GM21529 (cell line): ENCODE measurements at regions not wholly inside any gene's neighbourhood (a gene's known extent, or its start where the extent isn't known, plus 50 kb on each side); places are given as distances from the start of the nearest gene placed in this dataset.
"Not testable (repeated sequence)": the region's sequence is repeated elsewhere in the genome, so short reads cannot be mapped to it uniquely, and the experiment has no call there.

Experiments used
- ATAC-seq: cut with Tn5 transposase; IDR thresholded peaks from one replicate; pipeline ENCODE4 v1.9.1; 2021; ENCODE audit not compliant: unreplicated experiment

DNA sequence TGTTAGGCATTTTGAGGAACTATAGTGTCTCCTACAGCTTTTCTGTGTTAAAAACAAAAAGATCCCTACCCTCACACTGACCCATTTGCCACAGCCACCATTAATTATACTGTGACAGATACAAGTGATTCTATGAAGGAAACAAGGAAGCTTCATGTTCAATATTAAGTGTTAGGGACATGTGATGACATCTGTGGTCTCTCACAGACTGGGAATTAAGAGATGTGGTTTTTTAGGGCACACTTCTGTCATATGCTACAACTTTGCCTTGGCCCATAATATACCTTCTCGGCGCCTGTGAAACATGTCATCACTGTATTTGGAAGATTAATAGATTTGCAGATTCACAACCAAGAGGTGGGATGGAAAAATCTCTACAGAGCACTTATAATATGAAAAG lies 102.9 kb upstream of the TCF21 start:
- ATAC-seq: no peak

DNA sequence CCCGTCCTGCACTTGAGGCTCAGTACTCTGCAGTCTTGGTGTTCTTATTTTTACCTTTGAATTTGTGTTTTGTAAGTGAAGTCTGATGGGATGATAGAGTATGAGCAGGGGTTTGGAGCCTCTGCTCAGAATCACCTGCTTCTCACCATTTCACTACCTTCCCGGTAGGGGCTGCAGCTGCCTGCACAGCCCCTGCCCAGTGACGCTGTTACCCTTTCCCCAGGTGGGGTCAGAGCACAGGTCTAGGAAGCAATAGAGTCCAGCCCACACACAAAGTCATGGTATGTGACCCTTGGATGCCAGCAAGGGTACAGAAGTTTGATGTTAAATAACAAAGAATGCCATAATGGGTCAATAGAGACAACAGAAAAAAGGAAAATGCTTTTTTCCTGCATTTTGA lies 101.8 kb upstream of the TCF21 start:
- ATAC-seq: no peak

DNA sequence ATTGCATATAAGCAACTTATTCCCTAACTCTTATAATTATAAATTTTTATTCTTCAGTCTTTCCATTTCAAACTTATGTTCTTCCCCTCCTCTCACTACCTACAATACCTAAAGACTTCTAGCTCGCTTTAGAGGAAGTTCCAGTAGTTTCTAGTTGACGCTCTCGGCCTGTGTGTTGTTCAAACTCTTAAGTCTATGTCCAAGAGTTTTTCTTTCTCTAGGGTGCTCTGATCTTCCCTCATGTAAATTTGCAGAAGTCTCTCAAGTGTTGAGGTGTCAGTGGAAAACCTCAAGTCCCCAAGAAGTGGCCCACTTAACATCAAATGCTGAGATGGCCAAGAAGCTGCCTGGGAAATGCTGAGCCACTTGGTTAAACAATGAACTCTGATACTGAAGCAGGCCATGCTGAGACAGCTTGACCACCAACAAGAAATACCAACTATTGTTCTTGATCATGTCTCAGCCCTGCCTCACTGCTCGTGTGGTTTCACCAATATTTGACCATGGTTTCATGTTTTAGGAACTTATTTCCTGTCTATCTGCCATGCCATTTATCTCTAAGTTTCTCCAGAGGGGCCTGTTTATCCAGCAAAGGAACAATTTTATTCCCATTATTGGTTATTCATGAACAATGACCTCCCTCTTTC lies 100.9 kb upstream of the TCF21 start:
- no peak for ATAC-seq

DNA sequence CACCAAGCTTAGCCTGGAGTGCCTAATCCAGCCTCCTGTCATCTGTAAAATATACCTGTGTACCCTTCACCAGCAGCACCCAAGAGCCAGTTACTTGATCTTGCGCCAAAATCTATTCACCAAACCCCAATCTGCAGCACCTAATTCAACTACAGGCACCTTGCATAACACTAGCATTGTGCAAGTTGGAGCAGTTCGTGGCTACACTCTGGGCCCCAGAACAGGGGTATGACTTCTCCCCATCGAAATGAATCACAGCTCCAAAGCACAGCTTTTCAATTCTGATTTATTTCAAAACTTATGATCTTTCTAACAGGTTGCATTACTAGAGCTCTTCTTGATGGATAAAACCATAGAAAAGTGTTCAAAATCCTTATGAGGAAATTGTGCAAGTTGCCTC lies 100.4 kb upstream of the TCF21 start:
- ATAC-seq: no peak

DNA sequence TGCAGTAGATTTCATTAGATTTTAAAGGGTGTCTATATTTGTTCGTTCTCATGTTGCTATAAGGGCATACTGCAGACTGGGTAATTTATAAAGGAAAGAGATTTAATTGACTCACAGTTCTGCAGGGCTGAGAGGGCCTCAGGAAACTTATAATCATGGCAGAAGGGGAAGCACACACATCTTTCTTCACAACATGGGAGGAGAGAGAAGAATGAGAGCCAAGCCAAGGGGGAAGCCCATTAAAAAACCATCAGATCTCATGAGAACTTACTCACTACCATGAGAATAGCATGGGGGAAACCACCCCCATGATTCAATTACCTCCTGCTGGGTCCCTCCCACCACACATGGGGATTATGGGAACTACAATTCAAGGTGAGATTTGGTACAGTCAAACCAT lies 99.5 kb upstream of the TCF21 start:
- ATAC-seq: not testable (repeated sequence)

DNA sequence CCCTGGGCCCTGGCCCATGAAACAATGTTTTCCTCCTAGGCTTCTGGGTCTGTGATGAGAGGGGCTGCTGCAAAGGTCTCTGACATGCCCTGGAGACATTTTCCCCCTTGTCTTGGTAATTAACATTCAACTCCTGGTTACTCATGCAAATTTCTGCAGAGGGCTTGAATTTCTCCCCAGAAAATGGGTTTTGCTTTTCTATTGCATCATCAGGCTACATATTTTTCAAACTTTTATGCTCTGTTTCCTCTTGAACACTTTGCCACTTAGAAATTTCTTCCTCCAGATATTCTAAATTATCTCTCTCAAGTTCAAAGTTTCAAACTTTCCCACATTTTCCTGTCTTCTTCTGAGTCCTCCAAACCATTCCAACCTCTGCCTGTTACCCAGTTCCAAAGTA lies 98.2 kb upstream of the TCF21 start:
- not testable (repeated sequence) for ATAC-seq

DNA sequence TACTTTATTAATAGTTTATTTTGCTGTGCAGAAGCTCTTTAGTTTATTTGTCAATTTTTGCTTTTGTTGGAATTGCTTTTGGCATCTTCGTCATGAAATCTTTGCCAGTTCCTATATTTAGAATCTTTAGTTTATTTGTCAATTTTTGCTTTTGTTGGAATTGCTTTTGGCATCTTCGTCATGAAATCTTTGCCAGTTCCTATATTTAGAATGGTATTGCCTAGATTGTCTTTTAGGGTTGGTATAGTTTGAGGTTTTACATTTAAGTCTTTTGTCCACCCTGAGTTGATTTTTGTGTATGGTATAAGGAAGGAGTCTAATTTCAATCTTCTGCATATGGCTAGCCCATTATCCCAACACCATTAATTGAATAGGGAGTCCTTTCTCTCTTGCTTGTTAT lies 93.9 kb upstream of the TCF21 start:
- ATAC-seq: not testable (repeated sequence)

DNA sequence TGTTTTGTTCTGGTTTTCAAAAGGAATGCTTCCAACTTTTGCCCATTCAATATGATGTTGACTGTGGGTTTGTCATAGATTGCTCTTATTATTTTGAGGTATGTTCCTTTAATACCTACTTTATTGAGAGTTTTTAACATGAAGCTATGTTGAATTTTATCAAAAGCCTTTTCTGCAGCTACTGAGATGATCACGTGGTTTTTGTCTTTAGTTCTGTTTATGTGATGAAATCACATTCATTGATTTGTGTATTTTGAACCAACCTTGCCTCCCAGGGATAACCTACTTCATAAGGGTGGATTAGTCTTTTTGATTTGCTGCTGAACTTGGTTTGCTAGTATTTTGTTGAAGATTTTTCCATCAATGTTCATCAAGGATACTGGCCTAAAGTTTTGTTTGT lies 92.7 kb upstream of the TCF21 start:
- ATAC-seq: no peak

DNA sequence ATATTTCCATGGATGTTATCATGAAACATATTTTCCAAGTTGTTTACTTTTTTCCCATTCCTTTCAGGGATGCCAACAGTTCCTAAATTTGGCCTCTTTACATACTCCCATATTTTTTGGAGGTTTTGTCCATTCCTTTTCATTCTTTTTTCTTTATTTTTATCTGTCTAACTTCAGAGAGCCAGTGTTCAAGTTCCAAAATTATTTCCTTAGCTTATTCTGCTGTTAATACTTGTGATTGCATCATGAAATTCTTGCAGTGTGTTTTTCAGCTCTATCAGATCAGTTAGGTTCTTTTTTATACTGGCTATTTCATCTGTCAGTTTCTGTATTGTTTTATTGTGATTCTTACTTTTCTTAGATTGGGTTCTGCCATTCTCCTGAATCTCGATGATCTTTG lies 89.9 kb upstream of the TCF21 start:
- ATAC-seq: no peak

DNA sequence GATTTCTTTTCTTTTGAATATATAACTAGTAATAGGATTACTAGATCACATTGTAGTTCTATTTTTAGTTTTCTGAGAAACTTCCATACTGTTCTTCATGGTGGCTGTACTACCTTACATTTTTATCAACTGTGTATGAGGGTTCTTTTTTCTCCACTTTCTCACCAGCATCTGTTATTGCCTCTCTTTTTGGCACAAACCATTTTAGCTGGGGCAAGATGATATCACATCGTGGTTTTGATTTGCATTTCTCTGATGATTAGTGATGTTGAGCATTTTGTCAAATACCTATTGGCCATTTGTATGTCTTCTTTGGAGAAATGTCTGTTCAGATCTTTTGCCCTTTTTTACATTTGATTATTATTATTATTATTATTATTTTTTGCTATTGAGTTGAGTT lies 86.1 kb upstream of the TCF21 start:
- no peak for ATAC-seq

DNA sequence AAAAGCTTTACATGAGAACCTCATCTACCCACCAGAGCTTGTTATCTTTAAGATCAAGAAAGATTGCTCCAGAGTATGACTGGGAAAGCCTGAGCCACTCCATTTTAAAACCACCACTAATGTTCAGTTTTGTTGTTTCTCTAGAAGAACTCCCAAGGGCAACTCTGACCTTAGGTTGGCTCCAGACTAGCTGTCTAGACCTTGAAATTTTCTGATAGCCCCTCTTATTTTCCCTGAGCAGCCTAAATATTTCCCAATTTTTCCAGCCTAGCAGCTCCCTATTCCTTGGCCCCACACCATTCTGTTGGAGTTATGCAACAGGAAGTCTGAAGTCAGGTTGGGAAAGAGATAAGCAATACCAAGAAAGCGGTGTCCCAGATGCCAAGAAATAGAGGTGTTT lies 84.6 kb upstream of the TCF21 start:
- no peak for ATAC-seq

DNA sequence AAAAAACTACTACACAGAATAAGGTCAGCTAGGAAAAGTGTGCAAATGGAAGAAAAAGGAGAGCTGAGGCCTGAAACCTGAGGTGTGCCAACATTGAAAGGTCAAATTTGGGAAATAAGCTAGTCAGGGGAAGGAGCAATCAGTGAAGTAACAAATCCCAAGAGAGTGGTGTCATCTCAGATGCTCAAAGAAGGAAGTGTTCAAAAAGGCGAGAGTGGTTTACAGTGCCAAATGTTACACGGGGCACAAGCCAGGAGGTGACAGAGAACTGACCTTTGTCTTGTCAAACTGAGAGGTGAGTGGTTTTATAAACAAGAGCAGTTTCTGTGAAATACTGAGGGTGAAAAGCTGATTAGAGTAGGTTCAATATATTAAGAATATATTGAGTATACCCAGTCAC lies 83.0 kb upstream of the TCF21 start:
- ATAC-seq: peak; percentile 57

DNA sequence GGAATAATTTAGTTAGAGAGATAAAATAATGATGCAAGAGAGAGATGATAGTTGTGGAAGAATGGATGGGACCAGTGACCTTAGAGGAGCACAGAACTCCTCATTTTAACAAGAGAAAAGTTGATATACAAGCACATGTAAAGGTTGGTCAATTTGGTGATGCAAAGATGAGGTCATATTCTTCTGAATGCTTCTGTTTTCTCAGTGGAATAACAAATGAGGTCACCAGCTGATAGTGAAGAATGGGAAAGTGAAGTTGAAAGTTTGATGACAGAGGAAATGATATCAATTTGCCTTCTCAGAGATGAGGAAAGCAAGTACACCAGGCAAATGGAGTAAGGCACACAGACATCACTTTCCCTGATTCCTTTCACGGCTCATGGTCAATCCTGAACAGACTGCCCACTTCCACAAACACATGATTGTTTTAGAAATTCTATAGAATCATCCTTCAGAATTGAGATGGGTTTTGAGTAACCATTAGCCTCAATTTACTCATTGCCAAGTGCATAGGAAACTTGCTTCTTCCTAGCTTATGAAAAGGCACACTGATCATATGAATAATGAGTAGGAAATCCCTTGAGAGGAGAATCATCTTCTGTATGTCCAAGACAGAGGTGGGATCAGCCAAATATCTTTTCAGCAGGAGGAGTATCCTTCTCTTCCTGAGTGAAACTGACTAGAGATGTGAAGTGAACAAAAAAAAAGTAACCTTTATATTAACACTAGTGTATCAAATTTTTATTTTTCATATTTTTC lies 82.4 kb upstream of the TCF21 start:
- no peak for ATAC-seq

DNA sequence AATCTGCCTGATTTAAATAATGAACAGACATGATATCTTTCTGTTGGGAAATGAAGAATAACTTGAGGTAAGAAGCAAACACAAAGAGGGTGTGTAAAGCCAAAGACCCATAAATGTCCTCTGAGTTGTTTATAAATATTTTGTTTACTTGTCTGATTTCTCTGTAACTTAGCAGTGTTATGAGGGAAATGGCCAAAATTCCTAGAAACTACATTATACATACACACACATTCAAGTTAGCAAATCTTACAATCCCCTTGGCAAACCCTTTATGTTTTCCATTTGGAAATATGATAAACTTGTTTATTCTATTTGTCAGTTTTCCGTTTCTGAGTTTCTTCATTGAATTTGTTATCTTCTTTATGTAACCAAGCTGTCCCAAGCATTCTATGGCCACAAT lies 81.4 kb upstream of the TCF21 start:
- ATAC-seq: no peak

DNA sequence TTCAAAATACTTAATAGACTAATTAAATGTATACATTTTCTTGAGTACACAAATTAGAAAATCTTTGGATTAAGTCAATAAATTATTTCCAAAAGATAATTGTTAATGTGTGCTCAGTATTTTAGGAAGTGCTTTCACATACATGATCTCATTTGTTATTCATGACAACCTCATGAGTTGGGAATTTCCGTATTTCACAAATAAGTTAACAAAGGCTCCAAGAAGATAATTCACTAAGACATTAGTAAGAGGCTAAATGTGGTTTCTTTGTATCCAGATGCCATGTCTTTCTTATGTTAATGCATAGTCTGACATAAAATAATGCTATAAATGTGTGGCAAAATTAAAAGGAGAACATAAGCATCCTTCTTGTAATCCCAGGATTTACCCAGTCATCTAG lies 79.5 kb upstream of the TCF21 start:
- no peak for ATAC-seq

DNA sequence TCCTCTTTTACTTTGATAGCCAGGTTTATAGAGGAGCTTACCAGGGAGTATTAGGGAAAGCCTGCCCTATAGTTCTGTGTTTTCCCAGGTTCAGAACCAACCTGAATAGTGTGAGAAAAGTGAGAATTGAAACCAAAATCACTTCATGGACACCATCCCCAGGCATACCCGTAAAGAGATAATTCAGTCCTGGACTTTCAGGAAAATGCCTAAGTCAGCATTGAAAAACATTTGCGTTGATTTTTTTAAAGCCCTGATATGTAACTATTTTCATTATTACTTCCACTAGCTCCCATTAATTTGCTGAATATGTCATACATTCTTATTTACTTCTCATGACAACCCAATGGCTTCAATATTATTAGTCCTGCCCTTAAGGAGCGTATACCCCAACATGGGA lies 77.4 kb upstream of the TCF21 start:
- ATAC-seq: no peak

DNA sequence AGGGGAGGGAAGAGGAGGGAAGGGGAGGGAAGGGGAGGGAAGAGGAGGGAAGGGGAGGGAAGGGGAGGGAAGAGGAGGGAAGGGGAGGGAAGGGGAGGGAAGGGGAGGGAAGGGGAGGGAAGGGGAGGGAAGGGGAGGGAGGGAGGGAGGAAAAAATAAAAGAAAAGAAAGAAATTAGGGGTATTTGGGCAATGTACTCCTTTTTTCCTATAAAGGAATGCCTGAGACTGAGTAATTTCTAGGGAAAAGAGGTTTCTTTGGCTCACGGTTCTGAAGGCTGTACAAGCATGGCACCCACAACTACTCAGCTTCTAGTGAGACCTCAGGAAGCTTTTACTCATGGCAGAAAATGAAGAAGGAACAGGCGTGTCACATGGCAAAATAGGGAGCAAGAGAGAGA lies 76.5 kb upstream of the TCF21 start:
- not testable (repeated sequence) for ATAC-seq

DNA sequence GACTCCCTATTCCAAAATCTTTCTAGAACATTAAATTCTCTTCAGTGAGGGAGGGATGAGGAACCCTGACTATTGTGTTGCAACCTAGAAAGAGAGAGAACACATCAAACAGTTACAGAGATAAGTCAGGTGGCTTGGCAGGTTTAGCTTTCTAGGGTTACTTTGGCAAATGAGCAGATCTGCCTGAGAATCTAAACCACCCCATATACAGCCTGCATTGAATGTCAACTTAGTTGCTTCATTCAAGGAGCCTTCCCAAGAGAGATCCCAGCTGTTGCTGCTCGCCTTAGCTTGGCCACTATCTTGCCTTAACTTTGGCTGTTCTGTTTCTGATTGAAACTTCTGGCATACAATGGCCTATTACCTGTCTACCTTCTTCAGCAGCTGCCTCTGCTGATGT lies 74.7 kb upstream of the TCF21 start:
- no peak for ATAC-seq

DNA sequence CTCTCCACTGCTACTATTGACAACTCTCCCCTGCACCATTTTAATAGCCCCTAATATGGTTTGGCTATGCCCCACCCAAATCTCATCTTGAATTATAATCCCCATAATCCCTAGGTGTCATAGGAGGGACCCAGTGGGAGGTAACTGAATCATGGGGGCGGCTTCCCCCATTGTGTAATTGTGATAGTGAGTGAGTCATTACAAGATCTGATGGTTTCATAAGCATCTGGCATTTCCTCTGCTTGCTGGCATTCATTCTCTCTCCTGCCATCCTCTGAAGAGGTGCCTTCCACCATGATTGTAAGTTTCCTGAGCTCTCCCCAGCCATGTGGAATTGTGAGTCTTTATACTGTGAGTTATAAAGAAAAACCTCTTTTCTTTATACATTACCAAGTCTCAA lies 74.1 kb upstream of the TCF21 start:
- ATAC-seq: no peak

DNA sequence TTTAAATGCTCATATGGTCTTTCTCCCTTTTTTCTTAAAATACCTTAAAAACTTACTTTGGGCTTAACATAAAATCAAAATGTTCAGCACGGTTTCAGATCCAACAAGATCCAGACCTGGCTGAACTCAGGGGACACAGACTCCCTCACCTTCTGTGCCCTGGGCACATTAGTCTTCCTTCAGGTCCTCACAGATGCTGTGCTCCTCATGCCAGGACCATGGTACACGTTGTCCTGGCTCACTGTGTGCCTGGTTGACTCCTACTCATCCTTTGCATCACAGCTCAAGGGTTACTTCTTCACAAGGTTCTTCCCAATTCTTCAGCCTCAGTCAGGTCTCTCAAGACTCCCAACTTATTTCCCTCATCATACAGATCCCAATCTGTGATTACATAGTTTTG lies 73.6 kb upstream of the TCF21 start:
- no peak for ATAC-seq

DNA sequence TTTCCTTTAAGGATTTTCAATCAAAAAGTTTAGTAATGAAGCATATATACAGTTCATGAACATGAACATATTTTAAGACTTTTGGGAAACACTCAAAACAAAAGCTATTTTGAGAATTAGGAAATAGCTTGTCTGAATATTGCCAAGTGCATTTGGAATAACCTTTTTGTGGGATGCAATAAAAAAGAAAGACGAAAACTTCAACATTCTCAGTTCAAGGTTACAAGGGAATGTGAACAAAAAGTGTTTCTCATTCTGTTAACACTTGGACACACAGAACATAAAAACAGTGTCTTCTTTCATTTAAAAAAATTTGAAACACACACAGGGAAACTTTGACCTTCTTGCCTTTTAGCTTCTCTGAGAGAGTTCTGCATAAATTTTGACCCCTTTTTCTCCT lies 72.7 kb upstream of the TCF21 start:
- no peak for ATAC-seq

DNA sequence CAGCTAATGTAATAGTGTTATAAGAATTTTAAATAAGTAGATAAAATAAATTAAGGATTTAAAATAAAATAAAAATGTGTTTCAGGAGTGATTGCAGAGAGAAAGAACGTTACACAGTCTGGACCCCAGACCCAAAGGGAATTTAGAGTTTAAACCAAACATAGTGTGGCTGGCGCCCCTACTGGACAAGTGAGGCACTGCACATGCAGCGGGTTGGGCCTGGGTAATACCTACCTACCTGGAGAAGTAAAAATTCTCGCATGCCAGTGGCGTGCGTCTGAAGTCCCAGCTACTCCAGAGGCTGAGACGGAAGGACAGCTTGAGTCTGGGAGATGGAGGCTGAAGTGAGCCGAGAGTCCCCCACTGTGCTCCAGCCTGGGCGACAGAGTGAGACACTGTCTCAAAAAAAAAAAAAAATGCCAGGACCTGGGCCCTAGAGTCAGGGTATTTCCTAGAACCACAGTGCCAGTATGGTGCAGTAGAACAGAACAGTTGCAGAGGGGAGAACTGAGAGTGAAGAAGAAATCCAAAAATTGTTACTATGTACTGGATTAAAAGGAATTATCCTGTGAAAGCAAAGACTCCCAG lies 71.4 kb upstream of the TCF21 start:
- ATAC-seq: peak; percentile 71

DNA sequence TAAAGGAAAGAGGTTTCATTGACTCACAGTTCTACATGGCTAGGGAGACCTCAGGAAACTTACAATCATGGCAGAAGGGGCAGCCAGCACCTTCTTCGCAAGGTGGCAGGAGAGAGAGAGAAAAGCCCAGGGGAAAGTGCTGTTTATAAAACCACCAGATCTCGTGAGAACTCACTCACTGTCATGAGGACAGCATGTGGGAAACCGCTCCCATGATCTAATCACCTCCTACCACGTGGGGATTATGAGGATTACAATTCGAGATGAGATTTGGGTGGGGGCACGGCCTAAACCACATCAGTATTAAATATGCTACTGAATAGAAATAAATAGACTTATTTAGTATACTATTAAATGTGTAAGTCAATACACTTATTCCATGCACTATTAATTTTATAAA lies 70.6 kb upstream of the TCF21 start:
- ATAC-seq: no peak
